HT-29 (cell line): ENCODE measurements at regions not wholly inside any gene's neighbourhood (a gene's known extent, or its start where the extent isn't known, plus 50 kb on each side); places are given as distances from the start of the nearest gene placed in this dataset.
A peak's percentile ranks its signal among the peaks of the same experiment; 100 is the strongest.

ENCODE experiments used
- DNase-seq: peaks from one replicate; pipeline ENCODE4 v3.0.0-alpha.2; 2015; ENCODE audit warnings: low spot score

- no peak for DNase-seq
Measured at GRCh38 chr6:145017051-145017450, 718.3 kb downstream of the EPM2A start.

DNA sequence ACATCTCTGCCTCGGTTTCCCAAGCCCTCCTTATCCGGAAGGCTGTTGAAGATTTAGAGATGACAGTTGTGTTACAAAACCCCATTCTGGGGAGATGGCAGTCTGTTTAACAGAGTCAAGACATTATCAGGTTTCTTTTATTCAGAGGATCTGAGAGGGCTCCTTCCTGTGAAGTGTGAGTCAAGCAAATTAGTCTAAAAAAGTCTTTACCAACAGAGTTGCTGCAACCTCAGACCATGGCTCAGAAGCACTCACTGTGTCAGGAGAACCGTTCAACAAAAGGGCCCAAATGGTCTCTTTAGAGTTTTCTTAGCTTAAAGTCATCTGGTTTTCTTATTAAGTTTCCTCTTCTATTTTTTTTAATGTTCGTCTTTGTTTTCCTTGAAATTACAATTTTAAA is 717.8 kb downstream of the EPM2A start:
- no peak for DNase-seq

DNA sequence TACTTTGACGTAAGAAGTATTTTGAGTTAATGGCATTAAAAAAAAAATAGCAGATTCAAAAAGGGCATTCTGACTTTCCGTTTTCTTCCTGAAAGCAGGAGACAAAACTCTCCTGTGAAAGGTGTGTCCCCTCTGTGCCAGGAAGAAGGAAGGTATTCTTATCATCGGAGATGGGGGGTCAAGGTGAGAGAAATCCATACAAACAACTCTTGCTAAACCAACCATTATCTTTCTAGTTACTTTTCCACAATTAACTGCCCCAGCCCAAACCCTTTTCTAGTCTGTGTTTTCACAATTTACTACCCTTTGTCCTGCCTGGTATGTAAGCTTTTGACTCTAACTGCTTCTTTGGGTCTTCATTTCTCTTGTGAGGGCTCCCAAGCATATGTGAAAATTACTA is 717.3 kb downstream of the EPM2A start:
- DNase-seq, result no peak

DNA sequence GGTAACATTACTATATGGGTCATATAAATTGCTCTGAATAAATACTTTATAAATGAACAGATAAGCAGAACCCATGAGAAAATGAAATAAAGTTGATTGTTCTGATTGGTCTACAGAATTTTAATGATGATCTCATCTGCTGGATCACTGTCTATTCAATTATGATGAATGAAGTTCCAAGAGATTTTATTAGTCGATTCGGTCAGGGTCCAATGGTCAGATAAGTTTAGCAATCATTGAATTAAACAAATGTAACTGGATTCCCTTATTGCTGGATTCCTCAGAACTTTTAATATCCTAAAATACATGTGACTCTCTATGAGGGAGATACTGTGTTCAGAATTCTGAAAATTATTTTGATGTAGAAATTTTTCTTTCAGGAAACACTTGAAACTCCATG is 715.2 kb downstream of the EPM2A start:
- no peak for DNase-seq

DNA sequence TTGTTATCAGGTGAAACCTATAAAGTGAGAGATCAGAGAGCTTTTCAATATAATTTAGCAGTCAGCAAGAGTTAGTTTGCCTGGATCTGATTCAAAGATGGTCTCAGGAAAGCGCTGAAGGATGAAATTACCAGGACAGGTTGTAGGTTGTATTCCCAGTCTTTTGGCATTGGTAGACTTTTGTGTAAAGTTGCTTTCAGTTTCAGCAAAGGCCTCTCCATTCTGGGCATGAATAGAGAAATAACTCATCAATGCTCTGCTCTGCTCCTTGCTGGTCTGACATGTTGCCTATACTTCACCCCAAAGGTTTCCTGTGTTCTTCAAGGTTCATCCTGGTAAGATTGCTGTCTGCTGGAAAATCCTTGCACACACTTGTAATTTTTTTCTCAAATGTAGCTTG is 714.8 kb downstream of the EPM2A start:
- DNase-seq, result no peak

- DNase-seq, result no peak
Measured at GRCh38 chr6:145022199-145022796, 713.0 kb downstream of the EPM2A start.

- DNase-seq, result no peak
Measured at GRCh38 chr6:145023116-145023726, 712.1 kb downstream of the EPM2A start.

GRCh38 chr6:145025488-145025887 is 709.8 kb downstream of the EPM2A start:
- no peak for DNase-seq

DNA sequence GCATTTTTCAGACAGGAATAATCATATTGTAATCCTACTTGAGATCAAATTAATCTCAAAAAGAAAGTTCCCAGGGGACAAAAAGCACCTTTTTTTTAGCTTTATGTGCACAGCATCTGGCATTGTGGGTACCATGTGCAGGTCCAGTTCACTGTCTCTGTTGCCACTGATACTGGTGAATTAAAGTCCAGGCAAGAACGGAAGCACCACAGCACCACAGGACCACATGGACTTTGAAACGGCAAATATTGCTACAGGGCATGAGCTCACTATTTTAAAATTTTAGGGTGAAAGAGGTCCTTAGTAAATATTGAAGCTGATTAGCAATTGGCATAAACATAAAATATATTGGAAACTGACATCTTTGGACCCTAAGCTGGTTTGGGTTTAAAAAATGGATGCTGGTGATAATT is 709.0 kb downstream of the EPM2A start:
- no peak for DNase-seq

GRCh38 chr6:145028144-145028818 is 707.0 kb downstream of the EPM2A start:
- peak; percentile 70 for DNase-seq

DNA sequence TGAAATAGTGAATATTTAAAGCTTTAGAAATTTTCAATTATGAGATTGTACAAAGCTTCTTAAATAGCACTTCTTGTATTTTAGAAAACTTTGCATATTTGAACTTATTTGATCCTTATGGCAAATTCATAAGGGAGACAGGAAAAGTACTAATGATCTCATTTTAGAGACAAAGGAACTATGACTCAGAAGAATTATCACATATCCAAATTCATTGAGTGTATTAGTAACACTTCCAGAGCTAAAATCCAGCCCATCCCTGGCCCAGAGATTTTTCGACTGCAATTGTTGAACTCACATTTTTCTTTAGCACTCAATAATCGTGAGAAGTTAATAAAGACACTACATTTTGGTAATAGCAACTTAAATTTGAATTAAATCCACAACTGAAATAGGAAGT is 704.3 kb downstream of the EPM2A start:
- no peak for DNase-seq

GRCh38 chr6:145031962-145032361 is 703.4 kb downstream of the EPM2A start:
- DNase-seq, result no peak

DNA sequence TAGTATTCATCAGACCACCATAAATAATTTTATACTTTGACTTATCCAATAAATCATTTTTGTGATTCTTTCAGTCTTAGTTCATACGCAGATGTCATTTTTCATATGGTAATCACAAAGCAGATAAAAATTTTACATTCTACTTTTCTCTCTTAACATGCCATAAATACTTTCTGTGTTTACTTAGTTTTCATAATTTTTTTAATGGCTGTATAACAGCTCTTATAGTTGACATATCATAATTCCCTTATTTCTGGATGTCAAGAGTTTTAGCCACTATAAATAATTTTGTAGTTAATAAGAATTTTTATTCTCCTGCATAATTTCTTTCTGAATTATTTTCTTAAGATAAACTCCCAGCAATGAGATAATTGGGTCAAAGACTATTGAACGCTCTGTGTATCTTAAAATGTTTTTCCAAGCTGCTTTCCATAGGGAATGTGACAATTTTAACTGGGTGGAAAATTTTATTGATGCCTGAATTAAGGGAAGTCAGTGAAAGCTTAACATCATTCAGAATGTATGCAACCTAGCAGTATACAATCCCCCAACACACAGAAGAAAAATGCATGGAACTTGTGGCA is 702.7 kb downstream of the EPM2A start:
- DNase-seq, result no peak

- DNase-seq, result no peak
Measured at GRCh38 chr6:145034664-145035063, 700.7 kb downstream of the EPM2A start.

GRCh38 chr6:145036236-145036635 is 699.1 kb downstream of the EPM2A start:
- no peak for DNase-seq

GRCh38 chr6:145036848-145037567 is 698.3 kb downstream of the EPM2A start:
- DNase-seq, result no peak

DNA sequence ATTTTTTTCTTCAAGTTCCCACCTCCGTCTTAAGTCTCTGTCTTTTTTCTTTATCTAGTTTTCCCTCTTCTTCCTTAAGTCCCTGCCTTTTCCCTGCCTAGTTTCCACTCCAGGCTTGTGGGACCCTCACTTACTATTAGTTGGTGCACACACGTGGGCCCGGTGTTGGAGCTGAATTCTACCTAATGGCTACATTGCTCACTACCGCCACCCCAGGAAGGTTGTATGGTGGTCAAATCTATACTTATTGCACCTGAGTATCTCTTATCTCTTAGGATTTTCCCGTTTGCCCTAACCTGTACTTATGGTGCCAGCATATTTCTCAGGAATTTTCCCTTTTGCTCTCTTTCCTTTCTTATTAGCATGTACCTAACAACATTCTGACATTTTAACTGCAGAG is 692.8 kb downstream of the EPM2A start:
- peak; percentile 16 for DNase-seq

- DNase-seq, result no peak
Measured at GRCh38 chr6:145043926-145044500, 691.3 kb downstream of the EPM2A start.

- DNase-seq, result no peak
Measured at GRCh38 chr6:145044641-145045246, 690.6 kb downstream of the EPM2A start.

DNA sequence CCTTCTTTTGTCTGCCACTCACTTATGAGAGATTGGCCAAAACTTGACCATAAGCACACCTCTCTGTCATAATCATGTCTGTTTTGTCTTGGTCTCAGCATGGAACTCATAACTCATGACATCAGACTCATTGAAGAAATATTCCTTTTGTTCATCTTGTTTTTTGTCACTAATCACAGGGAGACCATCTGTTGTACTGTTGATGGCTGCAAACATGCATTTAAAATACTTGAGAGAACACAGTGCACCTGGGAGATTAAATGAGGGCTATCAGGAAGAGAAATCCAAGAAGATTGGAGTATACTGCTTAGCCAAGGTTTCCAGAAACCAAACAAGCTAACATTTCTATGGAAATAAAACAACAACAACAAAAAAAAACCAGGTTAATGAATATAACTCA is 689.7 kb downstream of the EPM2A start:
- DNase-seq, result no peak

- no peak for DNase-seq
Measured at GRCh38 chr6:145047891-145048290, 687.4 kb downstream of the EPM2A start.
